Loucy (cell line): ENCODE measurements at regions not wholly inside any gene's neighbourhood (a gene's known extent, or its start where the extent isn't known, plus 50 kb on each side); places are given as distances from the start of the nearest gene placed in this dataset.

Experiments used
- CTCF ChIP-seq: fragments of 200-600 bp; sonication (generic); conservative IDR thresholded peaks from 2 replicates; pipeline ENCODE4 v1.5.1; 2014; ENCODE audit warnings: mild to moderate bottlenecking, antibody characterized with exemption, low read length
- EZH2phosphoT487 ChIP-seq: fragments of 200-600 bp; IDR thresholded peaks from 2 replicates; pipeline ENCODE4 v1.6.1; 2018; ENCODE audit warnings: antibody characterized with exemption, mild to moderate bottlenecking, moderate library complexity, borderline replicate concordance

GRCh38 chr17:73901661-73902415 is 257.6 kb upstream of the SDK2 start:
- TF ChIP-seq CTCF, result no peak
- no peak for TF ChIP-seq EZH2phosphoT487
